NAMALWA (cell line): ENCODE measurements at regions not wholly inside any gene's neighbourhood (a gene's known extent, or its start where the extent isn't known, plus 50 kb on each side); places are given as distances from the start of the nearest gene placed in this dataset.

Experiments
- DNase-seq: peaks from one replicate; pipeline ENCODE4 v3.0.0-alpha.2; 2015; ENCODE audit warnings: low spot score

DNA sequence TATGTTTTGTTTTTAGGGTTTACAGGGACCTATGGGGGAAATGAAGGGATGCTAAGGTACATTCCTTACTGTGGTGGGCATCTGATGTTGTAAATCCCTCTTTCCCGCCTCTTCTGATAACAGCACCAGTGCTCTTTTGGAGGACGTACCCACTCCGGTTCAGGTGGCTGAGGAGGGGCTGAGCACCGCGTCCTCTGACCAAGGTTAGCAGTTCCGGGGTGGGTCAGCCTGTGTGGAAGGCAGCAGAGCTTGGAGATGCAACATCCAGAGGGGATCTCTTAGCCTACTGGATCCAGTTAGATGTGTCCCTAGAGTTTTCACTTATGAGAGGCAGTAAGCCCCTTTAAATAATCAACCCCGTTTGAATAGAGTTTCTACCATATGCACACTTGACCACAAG is 135.3 kb upstream of the KCNG1 start:
- DNase-seq: no peak

DNA sequence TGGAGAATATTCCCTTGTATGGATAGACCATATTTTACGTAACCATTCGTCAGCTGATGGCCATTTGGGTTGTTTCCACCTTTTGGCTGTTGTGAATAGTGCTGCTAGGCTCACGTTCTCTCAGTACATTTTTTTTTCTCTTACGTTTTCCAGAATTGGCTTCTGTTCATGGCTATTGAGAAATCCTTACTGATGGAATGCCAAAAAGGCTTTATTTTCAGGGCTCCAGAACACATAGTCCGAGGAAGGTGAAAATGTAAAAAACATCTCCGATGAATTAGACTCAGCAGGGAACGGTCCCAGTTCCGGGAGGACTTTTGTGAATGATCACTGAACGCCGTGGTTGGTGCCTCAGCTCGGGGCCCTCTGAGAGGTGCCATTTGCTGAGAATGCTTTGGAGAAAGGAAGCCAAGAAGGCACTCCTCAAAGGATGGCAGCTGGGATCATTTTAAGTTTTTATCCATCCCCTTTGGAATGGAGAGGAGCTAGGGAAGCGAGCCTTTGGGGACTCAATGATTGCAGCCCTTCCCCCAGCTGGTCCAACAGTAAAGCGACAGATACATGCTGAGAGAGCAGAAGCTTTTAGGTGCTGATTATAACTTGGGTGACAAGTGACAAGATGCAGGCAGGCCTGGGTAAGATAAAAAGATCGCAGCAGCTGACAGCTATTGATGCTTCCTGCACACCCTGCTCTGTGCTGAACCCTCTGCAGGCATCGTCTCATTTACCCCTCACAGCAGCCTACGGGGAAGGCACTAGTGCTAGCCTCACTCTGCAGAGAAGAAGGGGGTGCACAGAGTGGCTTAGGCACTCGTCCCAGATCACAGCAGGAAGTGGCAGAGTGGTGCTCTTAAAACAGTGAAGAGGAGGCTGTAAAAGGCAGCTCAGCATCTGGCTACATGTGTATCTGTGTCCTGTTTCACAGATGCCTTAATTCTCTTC is 133.4 kb upstream of the KCNG1 start:
- no peak for DNase-seq

DNA sequence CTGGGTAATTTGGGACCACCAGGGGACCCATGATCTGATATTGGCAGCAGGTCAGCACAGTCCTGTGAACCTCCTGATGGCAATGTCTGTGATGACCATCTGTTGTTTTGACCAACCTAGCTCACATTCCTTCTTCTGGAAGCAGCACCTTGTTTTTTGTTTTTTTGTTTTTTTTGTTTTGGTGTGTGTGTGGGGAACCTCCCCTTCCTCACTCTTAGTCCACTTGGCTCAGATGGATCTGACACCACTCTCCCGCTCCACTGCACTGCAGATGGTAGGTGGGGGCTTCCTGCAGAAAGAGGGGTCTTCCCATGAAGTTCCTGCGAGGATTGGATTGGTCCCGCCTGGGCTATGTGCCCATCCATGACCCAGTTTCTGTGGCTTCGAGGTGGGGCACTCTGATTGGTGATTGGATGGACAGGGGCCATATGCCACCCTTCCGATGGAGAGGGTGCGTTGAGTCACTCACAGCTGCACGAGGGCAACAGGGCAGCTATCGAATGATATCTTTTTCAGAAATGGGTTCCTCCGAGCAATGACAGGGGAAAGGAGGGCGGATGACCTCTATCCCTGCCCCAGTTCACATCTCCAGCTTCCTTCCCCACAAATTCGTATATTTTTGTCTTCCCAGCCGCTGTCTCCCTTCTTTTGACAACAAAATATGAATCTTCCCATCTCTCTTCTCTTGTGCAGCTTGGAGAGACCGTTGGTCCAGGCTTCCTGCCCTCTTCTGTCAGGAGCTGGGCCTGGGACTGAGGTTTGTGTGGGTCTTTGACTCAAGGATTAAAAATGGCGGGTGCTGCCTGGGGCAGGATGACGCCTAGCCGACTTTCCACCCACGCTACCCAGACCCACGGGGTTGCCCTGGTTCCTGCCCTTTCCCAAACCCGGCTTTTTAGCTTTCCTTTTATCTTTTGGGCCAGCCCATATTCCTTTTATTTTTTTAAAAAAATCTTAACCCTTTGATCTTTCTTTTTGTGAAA is 132.1 kb upstream of the KCNG1 start:
- DNase-seq: no peak

DNA sequence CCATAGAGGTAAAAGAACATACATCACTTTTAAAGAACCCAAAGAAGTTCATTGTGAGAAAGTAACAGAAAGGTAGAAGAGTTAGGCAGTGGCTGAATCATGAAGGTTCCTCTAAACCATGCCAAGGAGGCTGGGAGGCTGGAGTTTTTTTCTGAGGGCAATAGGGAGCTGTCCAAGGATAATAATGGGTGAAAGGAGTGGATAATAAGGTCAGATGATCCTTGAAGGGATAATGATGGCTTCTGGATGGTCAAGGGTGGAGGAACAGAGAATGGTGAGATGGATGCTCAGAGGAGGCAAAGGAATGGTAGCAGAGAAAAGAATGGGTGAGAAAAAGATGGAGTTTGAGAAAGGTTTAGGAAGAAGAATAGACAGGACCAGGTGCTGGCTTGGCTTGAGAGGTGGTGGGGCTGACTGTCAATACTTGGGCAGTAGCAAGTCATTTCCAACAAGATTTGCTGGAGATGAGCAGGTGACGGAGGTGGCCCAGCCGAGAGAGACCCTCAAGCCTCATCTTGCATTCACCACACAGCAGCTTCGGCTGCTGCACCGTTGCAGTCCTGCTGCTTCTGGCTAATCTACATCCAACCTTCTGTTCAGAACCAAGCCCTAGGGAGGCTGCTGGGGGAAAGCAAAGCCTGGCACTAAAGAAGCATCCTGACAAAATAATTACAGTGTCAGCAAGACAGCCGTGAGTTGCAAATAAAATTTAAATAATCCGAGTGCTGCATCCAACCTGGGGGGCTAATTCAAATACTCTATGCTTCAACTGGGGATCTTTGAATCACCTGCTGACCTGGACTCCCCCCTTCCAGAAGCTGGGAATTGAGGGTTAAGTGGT is 131.2 kb upstream of the KCNG1 start:
- DNase-seq: no peak

- DNase-seq: no peak
Measured at GRCh38 chr20:51148941-51149340, 126.0 kb upstream of the KCNG1 start.

DNA sequence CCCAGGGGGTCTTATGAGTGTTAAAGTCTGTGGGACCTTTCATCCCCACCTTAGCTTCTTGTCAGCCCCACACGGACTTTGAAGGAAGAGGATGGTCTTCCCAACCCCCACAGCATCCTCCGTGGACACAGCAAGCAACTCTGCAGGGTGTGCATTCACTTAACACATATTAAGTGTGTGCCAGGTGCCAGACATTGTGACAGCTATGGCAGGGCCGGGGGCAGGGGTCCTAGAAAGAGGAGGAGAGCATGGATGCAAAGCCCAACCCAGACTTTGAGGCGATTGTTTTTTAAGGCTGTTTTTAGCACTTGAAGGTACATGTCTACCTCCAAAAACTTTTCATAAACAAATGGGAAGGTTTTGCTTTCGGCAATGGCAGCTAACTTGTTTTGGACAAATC is 121.6 kb upstream of the KCNG1 start:
- DNase-seq: no peak

- no peak for DNase-seq
Measured at GRCh38 chr20:51143652-51144051, 120.7 kb upstream of the KCNG1 start.

- DNase-seq: no peak
Measured at GRCh38 chr20:51142448-51142847, 119.5 kb upstream of the KCNG1 start.

- no peak for DNase-seq
Measured at GRCh38 chr20:51140671-51141070, 117.8 kb upstream of the KCNG1 start.

GRCh38 chr20:51139891-51140290 is 117.0 kb upstream of the KCNG1 start:
- no peak for DNase-seq

- no peak for DNase-seq
Measured at GRCh38 chr20:51138576-51138975, 115.7 kb upstream of the KCNG1 start.

DNA sequence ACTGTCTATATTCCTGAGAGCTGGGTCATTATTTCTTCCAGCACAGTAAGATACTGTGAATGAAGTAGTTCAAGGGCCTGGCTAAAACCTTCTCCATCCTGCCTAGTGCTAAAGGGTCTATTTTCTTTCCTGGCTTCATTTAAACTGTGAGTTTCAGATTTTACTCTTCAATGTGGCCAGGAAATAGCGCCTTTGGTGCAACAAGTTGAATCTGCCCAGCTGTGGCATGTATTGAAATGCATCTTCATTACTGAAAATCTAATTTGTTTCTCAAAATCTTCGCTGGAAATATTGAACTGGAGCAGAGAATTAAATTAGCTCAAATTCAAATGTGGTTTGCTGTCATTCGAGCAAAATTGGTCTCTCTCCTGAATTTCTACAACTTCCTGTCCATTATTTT is 114.6 kb upstream of the KCNG1 start:
- DNase-seq: no peak

DNA sequence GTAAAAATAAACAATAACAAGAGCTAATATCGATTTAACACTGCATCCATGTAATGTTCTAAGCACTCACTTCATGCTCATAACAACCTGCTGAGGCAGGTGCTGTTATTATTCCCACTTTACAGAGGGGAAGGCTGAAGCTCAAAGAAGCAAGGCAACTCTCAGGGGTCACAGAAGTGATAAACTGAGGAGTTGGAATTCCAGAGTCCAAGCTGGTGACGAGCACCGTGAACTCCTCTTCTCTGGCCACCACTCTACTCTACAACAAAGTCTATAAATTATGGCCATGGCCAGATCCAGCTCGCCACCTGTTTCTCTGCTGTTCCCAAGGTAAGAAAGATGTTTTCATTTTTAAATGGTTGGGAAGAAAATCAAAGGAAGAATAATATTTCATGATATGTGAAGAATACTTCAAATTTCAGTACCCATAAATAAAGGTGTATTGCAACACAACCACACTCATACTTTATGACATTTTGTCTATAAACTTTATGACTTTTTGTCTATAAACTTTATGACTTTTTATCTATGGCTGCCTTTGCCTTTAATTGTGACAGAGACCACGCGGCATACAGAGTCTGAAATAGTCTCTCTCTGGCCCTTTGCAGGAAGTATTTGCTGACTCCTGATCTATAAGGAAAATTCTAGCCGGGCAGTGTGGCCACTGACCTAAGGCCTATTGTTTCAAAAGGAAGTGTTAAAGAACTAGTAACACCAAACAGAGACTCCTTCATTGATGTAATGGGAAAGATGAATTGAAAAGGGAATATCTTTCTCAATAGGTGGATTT is 113.2 kb upstream of the KCNG1 start:
- DNase-seq: no peak

GRCh38 chr20:51134405-51134804 is 111.5 kb upstream of the KCNG1 start:
- DNase-seq: no peak

GRCh38 chr20:51132279-51132678 is 109.4 kb upstream of the KCNG1 start:
- no peak for DNase-seq

- no peak for DNase-seq
Measured at GRCh38 chr20:51131811-51132210, 108.9 kb upstream of the KCNG1 start.

- no peak for DNase-seq
Measured at GRCh38 chr20:51129147-51129776, 106.4 kb upstream of the KCNG1 start.

GRCh38 chr20:51128198-51128597 is 105.3 kb upstream of the KCNG1 start:
- DNase-seq: no peak

DNA sequence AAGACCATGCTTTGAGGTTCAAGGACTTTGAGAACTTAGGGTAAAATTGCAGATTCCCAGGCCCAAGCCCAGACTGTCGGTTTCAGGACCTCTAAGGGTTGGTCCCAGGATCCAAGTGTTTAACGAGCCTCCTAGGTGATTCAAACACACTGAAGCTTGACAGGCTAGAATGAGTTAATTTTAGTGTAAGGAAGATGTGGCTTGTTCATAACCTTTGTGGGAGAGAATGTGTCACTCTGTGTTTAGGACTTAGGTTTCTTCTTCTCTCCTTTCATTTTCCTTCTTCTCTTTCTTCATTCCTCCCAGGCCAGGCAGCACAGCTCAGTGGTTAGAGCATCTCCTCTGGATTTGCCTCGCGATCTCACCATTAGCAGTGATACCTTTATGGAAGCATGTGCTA is 104.8 kb upstream of the KCNG1 start:
- no peak for DNase-seq

DNA sequence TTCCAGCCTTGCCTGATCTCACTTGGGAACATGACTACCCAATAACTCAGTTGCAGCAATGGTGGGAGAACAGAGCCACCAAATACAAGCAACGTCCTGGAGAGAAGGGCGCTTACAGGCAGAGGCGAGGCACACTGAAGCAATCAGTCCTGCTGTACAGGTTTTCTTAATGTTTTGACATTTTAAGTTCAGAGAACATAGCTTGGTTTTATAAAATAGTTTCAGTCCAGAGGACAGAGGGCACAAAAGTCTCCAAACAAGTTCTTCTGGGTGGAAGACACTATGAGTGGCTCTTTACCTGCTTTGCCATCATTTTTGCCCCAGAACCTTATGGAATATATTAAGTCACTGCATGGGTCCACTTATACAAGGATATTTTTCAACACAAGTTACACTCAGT is 103.4 kb upstream of the KCNG1 start:
- no peak for DNase-seq

DNA sequence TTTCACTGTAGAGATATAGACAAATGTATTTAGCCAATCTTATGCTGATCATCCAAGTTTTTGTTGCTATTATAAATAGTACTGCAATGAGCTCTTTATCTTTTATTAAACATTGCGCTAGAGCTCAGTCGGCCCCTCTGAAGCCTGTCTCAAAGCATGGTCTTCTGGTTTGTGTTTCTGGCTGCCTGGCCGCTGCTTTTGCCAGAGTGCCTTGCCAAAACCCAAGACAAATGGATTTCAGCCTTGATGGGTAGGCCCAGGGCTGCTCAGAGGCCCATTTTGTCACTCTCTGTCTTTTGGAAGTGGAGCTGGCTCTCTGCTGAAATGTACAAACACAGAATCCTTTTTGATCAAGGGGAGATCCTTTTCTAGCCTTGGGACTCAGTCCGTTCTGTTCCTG is 102.9 kb upstream of the KCNG1 start:
- no peak for DNase-seq
